Liver (tissue), 8 donors: ENCODE measurements at regions not wholly inside any gene's neighbourhood (a gene's known extent, or its start where the extent isn't known, plus 50 kb on each side); places are given as distances from the start of the nearest gene placed in this dataset.

Experiments
- DNase-seq: peaks from one replicate; pipeline ENCODE4 v3.0.0-alpha.2; 2017; ENCODE audit warnings: low spot score
- H3K27ac ChIP-seq, 2 donors: one replicate each; pipeline ENCODE4 v1.7.0; 2013; ENCODE audit warnings: inconsistent platforms in 2 of 2, low read length in 2 of 2, control low read depth in 1 of 2, low read depth in 1 of 2, mild to moderate bottlenecking in 1 of 2
- H3K27me3 ChIP-seq, 4 donors: one replicate each; pipeline versions ENCODE4 v1.6.1 to v1.7.0; 2013; ENCODE audit warnings: low read length in 3 of 4, inconsistent platforms in 1 of 4, mild to moderate bottlenecking in 1 of 4, moderate library complexity in 1 of 4; ENCODE audit not compliant: control insufficient read depth in 4 of 4, insufficient read depth in 4 of 4
- H3K36me3 ChIP-seq, 4 donors: one replicate each; pipeline versions ENCODE4 v1.6.1 to v1.7.0; 2013; ENCODE audit warnings: low read length in 3 of 4, mild to moderate bottlenecking in 3 of 4, low read depth in 1 of 4, moderate library complexity in 1 of 4; ENCODE audit not compliant: control insufficient read depth in 4 of 4, insufficient read depth in 3 of 4
- H3K4me1 ChIP-seq, 4 donors: one replicate each; pipeline versions ENCODE4 v1.6.1 to v1.7.0; 2013; ENCODE audit warnings: low read length in 3 of 4, mild to moderate bottlenecking in 3 of 4, moderate library complexity in 1 of 4; ENCODE audit not compliant: control insufficient read depth in 4 of 4, insufficient read depth in 4 of 4
- H3K4me3 ChIP-seq, 3 donors: one replicate each; pipeline versions ENCODE4 v1.6.1 to v1.7.0; 2013; ENCODE audit warnings: low read length in 3 of 3, control low read depth in 1 of 3, low read depth in 1 of 3, mild to moderate bottlenecking in 1 of 3
- H3K9ac ChIP-seq, 2 donors: one replicate each; pipeline ENCODE4 v1.7.0; 2013; ENCODE audit warnings: low read length in 2 of 2, mild to moderate bottlenecking in 2 of 2, moderate library complexity in 2 of 2, control low read depth in 1 of 2, low read depth in 1 of 2
- H3K9me3 ChIP-seq, 4 donors: one replicate each; pipeline versions ENCODE4 v1.6.1 to v1.7.0; 2013; ENCODE audit warnings: low read length in 3 of 4; ENCODE audit not compliant: control insufficient read depth in 4 of 4
- EGR1 ChIP-seq, 2 donors: IDR thresholded peaks; 2 replicates each; pipeline ENCODE4 v1.6.1; 2016 to 2018; ENCODE audit warnings: antibody characterized with exemption in 2 of 2, low read depth in 2 of 2
- FOXA2 ChIP-seq: IDR thresholded peaks from 2 replicates; pipeline ENCODE4 v1.6.1; 2016; ENCODE audit warnings: antibody characterized with exemption
- GABPA ChIP-seq, 2 donors: IDR thresholded peaks in 1 of 2; conservative IDR thresholded peaks in 1 of 2; 2 replicates each; pipeline ENCODE4 v1.6.1; 2016; ENCODE audit warnings: antibody characterized with exemption in 2 of 2, mild to moderate bottlenecking in 1 of 2, moderate library complexity in 1 of 2
- HNF4A ChIP-seq, 2 donors: conservative IDR thresholded peaks; 2 replicates each; pipeline ENCODE4 v1.6.1; 2016; ENCODE audit warnings: antibody characterized with exemption in 2 of 2, mild to moderate bottlenecking in 2 of 2
- HNF4G ChIP-seq: IDR thresholded peaks from 2 replicates; pipeline ENCODE4 v1.6.1; 2016; ENCODE audit warnings: antibody characterized with exemption
- MAX ChIP-seq: IDR thresholded peaks from 2 replicates; pipeline ENCODE4 v1.6.1; 2016; ENCODE audit warnings: antibody characterized with exemption
- NR2F2 ChIP-seq: IDR thresholded peaks from 2 replicates; pipeline ENCODE4 v1.6.1; 2016; ENCODE audit warnings: antibody characterized with exemption
- RAD21 ChIP-seq, 2 donors: IDR thresholded peaks; 2 replicates each; pipeline ENCODE4 v1.6.1; 2016; ENCODE audit warnings: antibody characterized with exemption in 2 of 2, mild to moderate bottlenecking in 2 of 2
- REST ChIP-seq: IDR thresholded peaks from 2 replicates; pipeline ENCODE4 v1.6.1; 2016; ENCODE audit warnings: antibody characterized with exemption, mild to moderate bottlenecking
- RXRA ChIP-seq, 2 donors: IDR thresholded peaks; 2 replicates each; pipeline ENCODE4 v1.6.1; 2017 to 2018; ENCODE audit warnings: antibody characterized with exemption in 2 of 2, mild to moderate bottlenecking in 1 of 2
- SP1 ChIP-seq: IDR thresholded peaks from 2 replicates; pipeline ENCODE4 v1.6.1; 2018; ENCODE audit warnings: antibody characterized with exemption, mild to moderate bottlenecking
- TAF1 ChIP-seq: conservative IDR thresholded peaks from 2 replicates; pipeline ENCODE4 v1.6.1; 2016; ENCODE audit warnings: antibody characterized with exemption, mild to moderate bottlenecking
- ZBTB33 ChIP-seq: IDR thresholded peaks from 2 replicates; pipeline ENCODE4 v1.6.1; 2016; ENCODE audit warnings: antibody characterized with exemption
- WGBS: extraction: QIAGEN DNeasy Blood & Tissue Kit; methylation state at CpG from one replicate; pipeline ENCODE4 v1.1.7; 2013; 5-methylcytosine and 5-hydroxymethylcytosine counted together
- TF ChIP-seq, protein P1 (sequence below): fragments of 150-350 bp; IDR thresholded peaks from 2 replicates; pipeline ENCODE4 v1.5.1; 2017; ENCODE audit warnings: improper control_type of control experiment, low read depth, low read length; ENCODE audit not compliant: missing input control
- TF ChIP-seq, protein P2 (sequence below): IDR thresholded peaks from 2 replicates; pipeline ENCODE4 v1.6.1; 2016; ENCODE audit warnings: antibody characterized with exemption
- donor health status: healthy.
- donor health status: healthy.
- donor health status: healthy.
- donor health status: healthy.
- donor health status: healthy.

GRCh38 chr5:57318251-57318650, 144.4 kb downstream of the GPBP1 start:
- Histone ChIP-seq H3K36me3 (no peaks in the 10 kb centered on the region), H3K4me1 (no peaks in the 10 kb centered on the region), H3K9ac (no peak overlapping the region), H3K27ac (peak overlapping the region in 1 of 2 donors; percentile 39), H3K4me3 (no peak overlapping the region), H3K27me3 (no peaks in the 10 kb centered on the region), H3K9me3 (no peaks in the 10 kb centered on the region)
- TF ChIP-seq RAD21 (IDR thresholded peaks at IDR 0.05) = no peak
- TF ChIP-seq GABPA (IDR thresholded peaks at IDR 0.05 in 1 of 2, conservative IDR thresholded peaks at IDR 0.05 in 1 of 2) = no peak
- TF ChIP-seq MAX = no peak
- no peak for TF ChIP-seq FOXA2
- no peak for TF ChIP-seq NR2F2
- no peak for TF ChIP-seq HNF4G
- TF ChIP-seq EGR1 (IDR thresholded peaks at IDR 0.05; ENCODE audit: low read depth in 2 of 2) = no peak
- no peak for TF ChIP-seq SP1
- TF ChIP-seq, protein P1, sequence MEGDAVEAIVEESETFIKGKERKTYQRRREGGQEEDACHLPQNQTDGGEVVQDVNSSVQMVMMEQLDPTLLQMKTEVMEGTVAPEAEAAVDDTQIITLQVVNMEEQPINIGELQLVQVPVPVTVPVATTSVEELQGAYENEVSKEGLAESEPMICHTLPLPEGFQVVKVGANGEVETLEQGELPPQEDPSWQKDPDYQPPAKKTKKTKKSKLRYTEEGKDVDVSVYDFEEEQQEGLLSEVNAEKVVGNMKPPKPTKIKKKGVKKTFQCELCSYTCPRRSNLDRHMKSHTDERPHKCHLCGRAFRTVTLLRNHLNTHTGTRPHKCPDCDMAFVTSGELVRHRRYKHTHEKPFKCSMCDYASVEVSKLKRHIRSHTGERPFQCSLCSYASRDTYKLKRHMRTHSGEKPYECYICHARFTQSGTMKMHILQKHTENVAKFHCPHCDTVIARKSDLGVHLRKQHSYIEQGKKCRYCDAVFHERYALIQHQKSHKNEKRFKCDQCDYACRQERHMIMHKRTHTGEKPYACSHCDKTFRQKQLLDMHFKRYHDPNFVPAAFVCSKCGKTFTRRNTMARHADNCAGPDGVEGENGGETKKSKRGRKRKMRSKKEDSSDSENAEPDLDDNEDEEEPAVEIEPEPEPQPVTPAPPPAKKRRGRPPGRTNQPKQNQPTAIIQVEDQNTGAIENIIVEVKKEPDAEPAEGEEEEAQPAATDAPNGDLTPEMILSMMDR = no peak
- TF ChIP-seq HNF4A (conservative IDR thresholded peaks at IDR 0.05) = no peak
- TF ChIP-seq, protein P2, sequence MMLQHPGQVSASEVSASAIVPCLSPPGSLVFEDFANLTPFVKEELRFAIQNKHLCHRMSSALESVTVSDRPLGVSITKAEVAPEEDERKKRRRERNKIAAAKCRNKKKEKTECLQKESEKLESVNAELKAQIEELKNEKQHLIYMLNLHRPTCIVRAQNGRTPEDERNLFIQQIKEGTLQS = no peak
- no peak for TF ChIP-seq REST
- TF ChIP-seq TAF1 = no peak
- 94% methylated on average over 5 of the region's 5 CpGs for WGBS
- no peak for DNase-seq

- no peak overlapping the region for H3K4me3 ChIP-seq
- H3K36me3 ChIP-seq = no peaks in the 10 kb centered on the region
- H3K9ac ChIP-seq = no peak overlapping the region
- DNase-seq = no peak
- H3K4me1 ChIP-seq = no peaks in the 10 kb centered on the region
- peak overlapping the region in 1 of 2 donors; percentile 38 for H3K27ac ChIP-seq
- no peaks in the 10 kb centered on the region for H3K9me3 ChIP-seq
- TF ChIP-seq TAF1 (no peak), SP1 (no peak), ZBTB33 (no peak), REST (no peak), RXRA (IDR thresholded peaks at IDR 0.05) (no peak)
- TF ChIP-seq, protein P1 = no peak
- 72% methylated on average over 5 of the region's 5 CpGs for WGBS
- no peaks in the 10 kb centered on the region for H3K27me3 ChIP-seq
Measured at GRCh38 chr5:57317341-57317740, 143.5 kb downstream of the GPBP1 start.
